CD4-positive, alpha-beta T cell (primary cell): ENCODE measurements at regions not wholly inside any gene's neighbourhood (a gene's known extent, or its start where the extent isn't known, plus 50 kb on each side); places are given as distances from the start of the nearest gene placed in this dataset.

Experiments
- ATAC-seq: fragments of 200-7000 bp; cut with Tn5 transposase; one replicate; pipeline ENCODE4 v1.10.0; 2022; ENCODE audit warnings: mild to moderate bottlenecking; ENCODE audit not compliant: poor library complexity
- CTCF ChIA-PET: fragments of 350-600 bp; sonication (Branson Sonifier 250); formaldehyde crosslinking; loops from one replicate; lab custom pipeline; 2021; ENCODE audit warnings: antibody characterized with exemption, inconsistent platforms; lab: Charles Lee
- POLR2A ChIA-PET: fragments of 350-600 bp; sonication (Branson Sonifier 250); formaldehyde crosslinking; loops from one replicate; lab custom pipeline; 2021; ENCODE audit warnings: antibody characterized with exemption, inconsistent platforms; lab: Charles Lee
- DNase-seq, 14 experiments: peaks; one replicate each; pipeline ENCODE4 v3.0.0-alpha.2; 2013 to 2020; ENCODE audit warnings: mixed read lengths in 2 of 14
- H3K27ac ChIP-seq, 2 donors: one replicate each; pipeline versions ENCODE4 v1.5.1 to v1.7.0; 2013; ENCODE audit warnings: low read length in 2 of 2, low read depth in 1 of 2, mild to moderate bottlenecking in 1 of 2
- H3K27me3 ChIP-seq, 2 experiments: 1 replicate in 1 of 2; 2 replicates in 1 of 2; pipeline versions ENCODE4 v1.6.1 to v1.7.0; 2013; ENCODE audit warnings: low read length in 2 of 2, control low read depth in 1 of 2, mild to moderate bottlenecking in 1 of 2, moderate library complexity in 1 of 2; ENCODE audit not compliant: insufficient read depth in 2 of 2, control insufficient read depth in 1 of 2
- H3K36me3 ChIP-seq: one replicate; pipeline ENCODE4 v1.6.1; 2013; ENCODE audit warnings: low read length, control low read depth; ENCODE audit not compliant: insufficient read depth
- H3K4me1 ChIP-seq: one replicate; pipeline ENCODE4 v1.6.1; 2013; ENCODE audit warnings: low read length, control low read depth; ENCODE audit not compliant: insufficient read depth
- H3K4me3 ChIP-seq: one replicate; pipeline ENCODE4 v1.5.1; 2013; ENCODE audit warnings: mild to moderate bottlenecking, low read length, moderate library complexity
- H3K9me3 ChIP-seq, 2 experiments: 1 replicate in 1 of 2; 2 replicates in 1 of 2; pipeline versions ENCODE4 v1.6.1 to v1.7.0; 2013; ENCODE audit warnings: low read length in 2 of 2, mild to moderate bottlenecking in 2 of 2, control low read depth in 1 of 2, moderate library complexity in 1 of 2; ENCODE audit not compliant: control insufficient read depth in 1 of 2, insufficient read depth in 1 of 2
- H3K27ac Mint-ChIP-seq: one replicate; pipeline ENCODE4 v1.8.0; 2020; ENCODE audit warnings: mixed read lengths
- H3K27me3 Mint-ChIP-seq: one replicate; pipeline ENCODE4 v1.8.0; 2021; ENCODE audit warnings: mixed read lengths
- H3K36me3 Mint-ChIP-seq: one replicate; pipeline ENCODE4 v1.8.0; 2021; ENCODE audit warnings: low read depth, mixed read lengths
- H3K4me1 Mint-ChIP-seq: one replicate; pipeline ENCODE4 v1.8.0; 2021; ENCODE audit warnings: low read depth, mixed read lengths
- H3K4me3 Mint-ChIP-seq: one replicate; pipeline ENCODE4 v1.8.0; 2020; ENCODE audit warnings: mild to moderate bottlenecking, mixed read lengths
- H3K9me3 Mint-ChIP-seq: one replicate; pipeline ENCODE4 v1.8.0; 2020; ENCODE audit warnings: mixed read lengths
- intact Hi-C, 2 experiments: fragments of 100-400 bp; cut with DNase I in 1 of 2; cut with micrococcal nuclease in 1 of 2; formaldehyde crosslinking; loops; one replicate each; pipeline versions ENCODE4 v1.15.1 to v1.9.0; 2023 to 2025; cut with DNase I, micrococcal nuclease
- TF ChIP-seq, protein P1 (sequence below): fragments of 200-600 bp; IDR thresholded peaks from one replicate; pipeline ENCODE4 v1.8.0; 2022; ENCODE audit warnings: antibody characterized with exemption, mild to moderate bottlenecking

- intact Hi-C loops = no loop called here
- no peaks in the 10 kb centered on the region for H3K27me3 ChIP-seq
- ATAC-seq (no peak), DNase-seq (no peak)
- no peaks in the 10 kb centered on the region for H3K27me3 Mint-ChIP-seq
- ChIA-PET POLR2A (no interaction called here), CTCF (no interaction called here)
- H3K27ac ChIP-seq = no peak overlapping the region
- no peak overlapping the region for H3K4me3 ChIP-seq
- H3K9me3 Mint-ChIP-seq = no peaks in the 10 kb centered on the region
- H3K4me1 Mint-ChIP-seq = no peaks in the 10 kb centered on the region
- no peaks in the 10 kb centered on the region for H3K36me3 Mint-ChIP-seq
- no peak overlapping the region for H3K4me3 Mint-ChIP-seq
- no peaks in the 10 kb centered on the region for H3K36me3 ChIP-seq
- H3K9me3 ChIP-seq = peaks cover 0 to 5% of the 10 kb centered on the region in 2 experiments
- no peaks in the 10 kb centered on the region for H3K4me1 ChIP-seq
- H3K27ac Mint-ChIP-seq = no peak overlapping the region
- TF ChIP-seq, protein P1, sequence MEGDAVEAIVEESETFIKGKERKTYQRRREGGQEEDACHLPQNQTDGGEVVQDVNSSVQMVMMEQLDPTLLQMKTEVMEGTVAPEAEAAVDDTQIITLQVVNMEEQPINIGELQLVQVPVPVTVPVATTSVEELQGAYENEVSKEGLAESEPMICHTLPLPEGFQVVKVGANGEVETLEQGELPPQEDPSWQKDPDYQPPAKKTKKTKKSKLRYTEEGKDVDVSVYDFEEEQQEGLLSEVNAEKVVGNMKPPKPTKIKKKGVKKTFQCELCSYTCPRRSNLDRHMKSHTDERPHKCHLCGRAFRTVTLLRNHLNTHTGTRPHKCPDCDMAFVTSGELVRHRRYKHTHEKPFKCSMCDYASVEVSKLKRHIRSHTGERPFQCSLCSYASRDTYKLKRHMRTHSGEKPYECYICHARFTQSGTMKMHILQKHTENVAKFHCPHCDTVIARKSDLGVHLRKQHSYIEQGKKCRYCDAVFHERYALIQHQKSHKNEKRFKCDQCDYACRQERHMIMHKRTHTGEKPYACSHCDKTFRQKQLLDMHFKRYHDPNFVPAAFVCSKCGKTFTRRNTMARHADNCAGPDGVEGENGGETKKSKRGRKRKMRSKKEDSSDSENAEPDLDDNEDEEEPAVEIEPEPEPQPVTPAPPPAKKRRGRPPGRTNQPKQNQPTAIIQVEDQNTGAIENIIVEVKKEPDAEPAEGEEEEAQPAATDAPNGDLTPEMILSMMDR = no peak
Observed at GRCh38 chr5:57332361-57332760, 150.2 kb downstream of the ACTBL2 start.

GRCh38 chr5:57327561-57328367, 153.9 kb downstream of the GPBP1 start:
- CTCF ChIA-PET = no interaction called here
- TF ChIP-seq, protein P1 = no peak
- H3K27ac ChIP-seq = no peak overlapping the region
- POLR2A ChIA-PET = no interaction called here
- H3K4me3 ChIP-seq = no peak overlapping the region
- peaks cover 0 to 5% of the 10 kb centered on the region in 2 experiments for H3K9me3 ChIP-seq
- DNase-seq (no peak), ATAC-seq (no peak)
- intact Hi-C loops = no loop called here
- Mint-ChIP-seq H3K27me3 (no peaks in the 10 kb centered on the region), H3K4me1 (peaks cover 7% of the 10 kb centered on the region), H3K36me3 (no peaks in the 10 kb centered on the region), H3K4me3 (no peak overlapping the region), H3K9me3 (no peaks in the 10 kb centered on the region), H3K27ac (no peak overlapping the region)
- no peaks in the 10 kb centered on the region for H3K4me1 ChIP-seq
- H3K27me3 ChIP-seq = no peaks in the 10 kb centered on the region
- no peaks in the 10 kb centered on the region for H3K36me3 ChIP-seq

DNA sequence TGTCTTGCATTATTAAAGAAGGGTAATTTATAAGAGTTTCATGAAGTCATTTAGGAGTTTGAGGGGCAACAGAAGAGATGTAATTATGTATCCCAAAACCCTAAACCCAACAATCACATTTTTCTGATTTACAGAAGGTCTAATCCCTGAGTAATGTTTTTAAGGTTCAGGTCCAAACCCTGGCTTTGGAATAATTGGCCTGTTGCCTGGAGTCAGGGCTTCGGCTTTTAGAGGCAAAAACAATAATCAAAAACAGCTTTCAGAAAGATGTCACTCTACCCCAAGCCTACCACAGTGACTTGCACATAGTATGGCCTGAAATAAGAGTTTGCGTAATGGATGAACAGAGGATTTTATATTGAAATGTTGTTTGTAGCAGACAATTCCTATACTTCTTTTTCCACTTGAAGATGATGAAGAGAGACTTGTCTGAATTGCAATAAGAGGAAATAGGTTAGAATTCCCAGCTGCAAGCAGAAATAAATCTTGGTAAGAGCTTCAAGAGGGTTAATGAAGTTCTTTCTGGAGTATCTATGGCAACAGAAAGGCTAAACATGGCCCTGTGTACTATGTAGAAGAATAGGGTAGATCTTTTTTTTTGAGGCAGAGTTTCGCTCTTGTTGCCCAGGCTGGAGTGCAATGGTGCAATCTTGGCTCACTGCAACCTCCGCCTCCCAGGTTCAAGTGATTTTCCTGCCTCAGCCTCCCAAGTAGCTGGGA, 152.0 kb downstream of the GPBP1 start:
- H3K27me3 Mint-ChIP-seq = no peaks in the 10 kb centered on the region
- H3K36me3 ChIP-seq = no peaks in the 10 kb centered on the region
- H3K27ac ChIP-seq = no peak overlapping the region
- intact Hi-C loops = no loop called here
- peaks cover 0 to under 1% of the 10 kb centered on the region in 2 experiments for H3K9me3 ChIP-seq
- H3K4me1 ChIP-seq = no peaks in the 10 kb centered on the region
- H3K27ac Mint-ChIP-seq = no peak overlapping the region
- H3K36me3 Mint-ChIP-seq = no peaks in the 10 kb centered on the region
- H3K4me1 Mint-ChIP-seq = peaks cover 7% of the 10 kb centered on the region
- ChIA-PET CTCF (no interaction called here), POLR2A (no interaction called here)
- no peak overlapping the region for H3K4me3 Mint-ChIP-seq
- TF ChIP-seq, protein P1 = no peak
- ATAC-seq (no peak), DNase-seq (no peak)
- no peak overlapping the region for H3K4me3 ChIP-seq
- H3K27me3 ChIP-seq = no peaks in the 10 kb centered on the region
- H3K9me3 Mint-ChIP-seq = no peaks in the 10 kb centered on the region
